Superior temporal gyrus (tissue), 1 donor: ENCODE measurements at regions not wholly inside any gene's neighbourhood (a gene's known extent, or its start where the extent isn't known, plus 50 kb on each side); places are given as distances from the start of the nearest gene placed in this dataset.
"Not testable (repeated sequence)": the region's sequence is repeated elsewhere in the genome, so short reads cannot be mapped to it uniquely, and the experiment has no call there.

ENCODE experiments used
- DNase-seq: peaks from one replicate; pipeline ENCODE4 v3.0.0-alpha.2; 2016; ENCODE audit errors: extremely low spot score

- no peak for DNase-seq
Observed at GRCh38 chr14:105636935-105637334, 110.6 kb downstream of the TMEM121 start.

- DNase-seq: not testable (repeated sequence)
Observed at GRCh38 chr14:105637345-105637744, 111.0 kb downstream of the TMEM121 start.

GRCh38 chr14:105639969-105640931, 113.9 kb downstream of the TMEM121 start:
- not testable (repeated sequence) for DNase-seq

GRCh38 chr14:105641075-105641937, 114.9 kb downstream of the TMEM121 start:
- no peak for DNase-seq

- DNase-seq: not testable (repeated sequence)
Observed at GRCh38 chr14:105641951-105642350, 115.6 kb downstream of the TMEM121 start.

- not testable (repeated sequence) for DNase-seq
Observed at GRCh38 chr14:105642486-105642885, 116.1 kb downstream of the TMEM121 start.

- DNase-seq: not testable (repeated sequence)
Observed at GRCh38 chr14:105643406-105644052, 117.1 kb downstream of the TMEM121 start.

- not testable (repeated sequence) for DNase-seq
Observed at GRCh38 chr14:105644053-105644435, 117.7 kb downstream of the TMEM121 start.

- DNase-seq: not testable (repeated sequence)
Observed at GRCh38 chr14:105644457-105644856, 118.1 kb downstream of the TMEM121 start.

GRCh38 chr14:105644891-105645290, 118.5 kb downstream of the TMEM121 start:
- not testable (repeated sequence) for DNase-seq

GRCh38 chr14:105645389-105645788, 119.0 kb downstream of the TMEM121 start:
- DNase-seq: not testable (repeated sequence)

- DNase-seq: no peak
Observed at GRCh38 chr14:105646175-105646574, 119.8 kb downstream of the TMEM121 start.

- not testable (repeated sequence) for DNase-seq
Observed at GRCh38 chr14:105646711-105647281, 120.4 kb downstream of the TMEM121 start.

GRCh38 chr14:105647426-105647783, 121.0 kb downstream of the TMEM121 start:
- DNase-seq: not testable (repeated sequence)

GRCh38 chr14:105647784-105648608, 121.6 kb downstream of the TMEM121 start:
- DNase-seq: no peak

- not testable (repeated sequence) for DNase-seq
Observed at GRCh38 chr14:105648609-105649535, 122.5 kb downstream of the TMEM121 start.

- DNase-seq: not testable (repeated sequence)
Observed at GRCh38 chr14:105652317-105652716, 125.9 kb downstream of the TMEM121 start.

GRCh38 chr14:105653921-105654320, 127.5 kb downstream of the TMEM121 start:
- DNase-seq: not testable (repeated sequence)

- not testable (repeated sequence) for DNase-seq
Observed at GRCh38 chr14:105659255-105659654, 132.9 kb downstream of the TMEM121 start.
